GM21515 (cell line): ENCODE measurements at regions not wholly inside any gene's neighbourhood (a gene's known extent, or its start where the extent isn't known, plus 50 kb on each side); places are given as distances from the start of the nearest gene placed in this dataset.

ENCODE experiments used
- ATAC-seq: cut with Tn5 transposase; IDR thresholded peaks from one replicate; pipeline ENCODE4 v1.9.1; 2021; ENCODE audit not compliant: unreplicated experiment

DNA sequence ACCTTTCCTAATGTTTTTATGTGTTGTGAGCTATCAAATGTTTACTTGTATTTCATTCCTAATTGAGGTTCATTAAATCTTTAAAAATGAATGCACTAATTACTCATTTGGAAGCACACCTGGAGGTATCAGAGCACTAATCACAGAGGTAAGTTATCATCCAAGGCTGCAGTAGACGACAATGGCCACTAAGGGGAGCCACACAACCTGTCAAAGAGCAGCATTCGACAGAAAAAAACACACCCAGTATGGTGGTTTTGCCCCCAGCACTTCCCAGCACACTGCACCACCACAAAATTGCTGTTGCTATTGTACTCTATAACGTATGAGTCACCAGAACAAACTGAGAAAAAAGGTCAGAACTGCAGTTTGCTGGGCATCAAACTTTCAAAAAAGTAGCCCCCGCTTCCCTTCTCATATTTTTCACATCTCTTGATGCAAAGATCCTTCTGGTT is 205.9 kb upstream of the IGF1R start:
- peak; percentile 68 for ATAC-seq

- ATAC-seq, result no peak
Observed at GRCh38 chr15:98442901-98443300, 205.4 kb upstream of the IGF1R start.

DNA sequence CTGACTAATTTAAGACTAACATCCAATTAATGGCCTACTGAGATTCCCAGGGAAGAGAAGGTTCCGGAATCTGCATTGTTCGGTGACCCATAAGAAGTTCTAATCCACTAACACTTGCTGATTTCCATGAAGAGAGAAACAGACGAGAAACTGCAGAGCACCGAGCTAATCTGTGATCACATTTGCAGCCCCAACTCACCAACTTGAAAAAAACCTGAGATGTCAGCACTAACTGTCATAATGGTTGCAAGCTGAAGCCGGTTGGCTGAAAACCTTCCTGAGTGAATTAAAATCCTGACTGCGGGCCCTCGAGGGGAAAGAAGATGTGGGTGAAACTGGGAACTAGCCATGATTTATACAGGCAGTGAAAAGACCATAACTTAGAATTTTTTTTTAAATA is 204.8 kb upstream of the IGF1R start:
- ATAC-seq, result no peak

DNA sequence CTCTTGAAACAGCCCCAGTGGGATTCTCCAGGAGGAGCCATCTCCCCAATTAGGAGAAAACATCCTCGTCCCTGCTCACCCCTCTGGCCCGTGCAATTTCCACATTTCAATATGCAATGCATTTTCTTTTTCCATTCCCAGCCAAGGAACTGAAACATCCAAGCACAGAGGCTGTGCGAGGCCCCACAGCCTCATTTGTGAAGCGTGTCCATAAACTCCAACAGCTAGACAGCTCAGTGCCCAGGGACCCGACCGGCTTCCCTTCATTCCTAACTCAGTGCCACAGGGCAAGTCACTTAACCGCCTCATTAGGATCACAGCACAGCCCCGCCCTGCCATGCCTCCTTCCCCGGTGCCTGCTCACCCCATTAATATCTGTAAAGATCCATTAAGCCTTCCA is 204.2 kb upstream of the IGF1R start:
- no peak for ATAC-seq

DNA sequence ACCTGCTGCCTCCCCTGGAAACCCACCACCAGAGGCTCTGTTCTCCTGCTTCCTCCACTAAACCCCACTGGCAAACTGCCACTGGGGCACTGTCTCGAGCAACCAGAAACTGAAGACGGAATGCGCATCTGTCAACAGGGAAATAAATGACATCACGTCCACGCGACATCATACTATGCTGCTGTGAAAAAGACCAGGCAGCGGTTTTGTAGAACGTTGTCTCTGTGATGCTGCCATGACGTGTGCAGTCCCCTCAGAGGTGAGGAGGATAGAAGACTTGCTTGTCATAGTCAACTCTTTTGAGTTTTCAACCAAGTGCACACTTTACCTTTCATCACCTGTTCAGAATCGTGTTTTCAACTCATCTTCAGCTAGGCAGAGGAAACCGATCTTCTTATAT is 203.0 kb upstream of the IGF1R start:
- ATAC-seq, result no peak

DNA sequence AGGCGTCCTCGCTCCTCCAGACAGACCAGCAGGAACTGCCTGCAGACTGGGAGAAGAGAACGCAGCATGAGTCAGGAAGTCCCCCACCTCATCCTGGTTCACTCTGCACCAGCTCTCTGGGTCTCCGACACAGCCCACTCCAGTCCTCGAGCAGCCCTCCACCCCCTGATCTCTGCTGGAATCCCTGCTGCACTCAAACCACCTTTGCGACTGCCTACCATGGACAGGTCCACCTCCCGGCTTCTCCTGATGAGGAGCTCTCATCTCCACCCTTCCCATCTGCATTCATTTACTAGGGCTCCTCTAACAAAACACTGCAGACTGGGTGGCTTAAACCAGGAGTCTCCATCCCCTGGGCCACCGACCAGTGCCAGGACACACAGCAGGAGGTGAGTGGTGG is 202.3 kb upstream of the IGF1R start:
- no peak for ATAC-seq

DNA sequence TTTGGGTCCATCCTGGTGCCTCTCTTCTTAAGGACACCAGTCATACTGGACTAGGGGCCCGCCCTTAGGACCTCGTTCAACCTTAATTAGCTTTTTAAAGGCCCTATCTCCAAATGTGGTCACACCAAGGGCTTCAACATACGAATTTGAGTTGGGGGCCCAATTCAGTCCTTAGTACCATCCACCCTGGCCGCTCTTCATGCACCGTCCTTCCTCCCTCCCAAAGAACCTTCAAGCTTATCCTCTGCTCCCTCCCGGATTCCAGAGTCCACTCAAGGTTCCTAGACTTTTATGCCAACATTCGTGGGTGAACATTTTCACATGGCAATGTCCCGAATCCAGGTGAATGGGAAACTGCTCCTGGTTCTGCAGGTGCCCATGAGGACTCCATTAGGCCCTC is 201.3 kb upstream of the IGF1R start:
- no peak for ATAC-seq

DNA sequence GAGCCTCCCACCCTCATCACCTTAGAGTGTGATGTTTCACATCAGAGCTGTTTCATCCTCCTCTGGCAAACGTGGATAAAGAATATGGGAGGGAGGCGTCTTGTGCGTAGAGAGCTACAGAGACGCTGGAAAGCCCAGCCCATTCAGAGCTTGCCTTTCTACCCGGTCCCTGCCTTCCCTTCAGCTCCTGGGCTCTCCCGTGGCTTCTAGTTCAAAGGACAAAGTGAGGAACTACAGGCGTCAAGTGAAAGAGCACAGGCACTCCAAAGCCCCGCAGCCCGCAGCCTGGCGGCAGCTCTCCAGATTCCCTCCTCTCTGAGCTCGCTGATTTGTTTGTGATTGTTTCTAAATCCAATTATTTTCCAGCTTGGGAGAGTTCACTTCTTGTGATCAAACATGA is 197.1 kb upstream of the IGF1R start:
- no peak for ATAC-seq

DNA sequence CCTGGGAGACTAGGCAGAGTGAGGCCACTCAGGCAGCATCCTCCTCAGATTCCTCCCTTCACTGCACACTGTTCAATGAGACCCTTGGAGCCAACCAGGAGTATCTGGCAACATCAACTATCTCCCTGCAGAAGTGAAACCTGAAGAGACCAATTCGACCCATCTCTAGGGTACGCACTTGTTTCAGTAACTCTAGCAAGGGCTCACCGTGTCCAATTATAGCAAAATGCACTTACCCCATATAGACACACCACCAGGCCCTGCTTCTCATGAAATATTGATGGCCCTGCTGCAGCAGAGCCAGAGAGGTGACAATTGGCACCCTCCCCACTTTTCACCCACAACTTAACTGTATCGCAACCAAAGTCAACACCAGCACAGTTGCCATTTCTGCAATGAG is 196.1 kb upstream of the IGF1R start:
- no peak for ATAC-seq

- no peak for ATAC-seq
Observed at GRCh38 chr15:98455904-98456303, 192.4 kb upstream of the IGF1R start.

- ATAC-seq, result no peak
Observed at GRCh38 chr15:98476559-98476958, 171.8 kb upstream of the IGF1R start.

GRCh38 chr15:98480844-98481243 is 167.5 kb upstream of the IGF1R start:
- ATAC-seq, result no peak

DNA sequence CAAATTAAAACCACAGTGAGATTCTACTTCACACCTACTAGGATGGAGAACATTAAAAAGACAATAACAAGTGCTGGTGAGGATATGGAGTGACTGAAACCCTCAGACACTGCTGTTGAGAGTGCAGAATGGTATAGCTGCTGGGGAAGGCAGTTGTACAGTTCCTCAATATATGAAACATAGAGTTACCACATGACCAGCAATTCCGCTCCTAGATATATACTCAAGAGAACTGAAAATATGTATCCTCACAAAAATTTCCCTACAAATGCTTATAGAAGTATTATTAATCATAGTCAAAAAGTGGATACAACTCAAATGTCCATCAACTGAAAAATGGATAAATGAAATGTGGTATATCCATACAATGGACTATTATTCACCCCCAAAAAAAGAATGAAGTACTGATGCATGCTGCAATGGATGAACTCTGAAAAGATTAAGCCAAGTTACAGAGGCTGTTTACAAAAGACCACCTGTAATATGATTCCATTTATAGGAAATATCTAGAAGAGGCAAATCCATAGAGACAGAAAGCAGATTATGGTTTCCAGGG is 164.7 kb upstream of the IGF1R start:
- ATAC-seq, result no peak

DNA sequence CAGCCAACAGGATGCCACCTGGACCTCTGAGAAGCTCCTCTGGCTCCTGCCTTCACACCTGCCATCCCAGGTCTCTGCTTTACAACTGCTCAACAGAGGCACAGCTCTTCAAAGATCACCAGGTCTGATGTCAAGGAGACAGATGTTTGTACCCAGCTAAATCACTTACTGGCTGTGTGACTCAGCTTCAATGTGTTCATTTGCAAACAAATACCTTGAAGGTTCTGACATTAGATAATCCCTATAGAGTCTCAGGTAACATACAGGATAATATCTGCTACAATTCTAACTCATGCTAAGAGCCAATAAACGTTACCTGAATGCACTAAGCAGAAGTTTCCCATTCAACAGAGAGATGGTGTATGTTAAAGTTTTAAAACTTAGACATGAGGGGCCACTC is 163.4 kb upstream of the IGF1R start:
- no peak for ATAC-seq

DNA sequence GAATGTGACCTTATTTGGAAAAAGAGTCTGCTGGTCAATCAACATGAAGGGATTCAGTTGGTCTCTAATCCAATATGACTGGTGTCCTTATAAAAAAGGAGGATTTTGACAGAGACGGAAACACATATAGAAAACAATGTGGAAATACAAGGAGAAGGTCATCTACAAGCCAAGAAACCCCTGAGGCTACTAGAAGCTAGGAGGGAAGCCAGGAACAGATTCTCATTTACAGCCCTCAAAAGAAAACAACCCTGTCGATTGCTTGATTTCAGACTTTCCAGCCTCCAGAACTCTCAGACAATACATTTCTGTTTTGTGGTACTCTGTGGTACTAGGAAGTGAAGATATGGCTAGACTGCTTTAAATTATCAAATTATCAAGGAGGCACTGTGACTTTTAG is 162.9 kb upstream of the IGF1R start:
- no peak for ATAC-seq

GRCh38 chr15:98493966-98494511 is 154.3 kb upstream of the IGF1R start:
- no peak for ATAC-seq

DNA sequence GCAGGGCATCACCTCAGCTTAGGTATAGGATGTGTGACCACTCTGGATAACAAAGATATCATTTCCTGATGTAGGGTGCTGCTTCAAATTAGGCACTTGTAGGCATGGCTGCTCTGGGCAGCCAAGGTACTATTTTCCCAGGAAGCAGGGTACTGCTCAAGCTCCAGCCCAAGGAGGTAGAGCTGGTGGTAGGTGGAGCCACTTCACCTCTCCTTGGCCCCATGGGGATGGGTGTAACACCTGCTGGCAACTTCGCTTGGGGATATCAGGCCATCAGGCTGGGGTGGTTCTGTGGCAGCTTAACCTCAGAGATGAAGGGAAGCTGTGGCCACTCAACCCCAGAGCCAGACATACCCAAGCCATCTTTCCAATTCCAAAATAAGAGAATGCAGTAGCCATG is 147.1 kb upstream of the IGF1R start:
- no peak for ATAC-seq

DNA sequence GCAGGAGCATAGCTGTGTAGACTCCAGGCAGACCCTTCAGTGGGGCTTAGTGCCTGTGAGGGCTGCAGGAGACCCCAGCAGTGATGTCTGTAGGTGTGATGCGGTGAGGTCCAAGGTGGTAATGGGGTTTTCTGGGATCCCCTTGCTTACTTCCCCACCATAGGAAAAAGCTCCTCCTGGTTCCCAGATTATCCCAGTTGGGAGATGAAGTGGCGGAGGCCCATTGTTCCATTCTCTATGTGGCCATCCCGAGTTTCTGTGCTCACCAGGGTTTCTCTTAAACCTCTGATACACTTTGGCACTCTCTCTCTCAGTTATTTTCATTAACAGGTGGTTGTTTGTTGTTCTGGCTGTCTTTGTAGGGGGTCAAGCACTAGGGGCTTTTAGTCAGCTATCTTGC is 146.7 kb upstream of the IGF1R start:
- no peak for ATAC-seq

GRCh38 chr15:98503970-98504369 is 144.4 kb upstream of the IGF1R start:
- no peak for ATAC-seq

- ATAC-seq, result no peak
Observed at GRCh38 chr15:98504998-98505397, 143.3 kb upstream of the IGF1R start.

DNA sequence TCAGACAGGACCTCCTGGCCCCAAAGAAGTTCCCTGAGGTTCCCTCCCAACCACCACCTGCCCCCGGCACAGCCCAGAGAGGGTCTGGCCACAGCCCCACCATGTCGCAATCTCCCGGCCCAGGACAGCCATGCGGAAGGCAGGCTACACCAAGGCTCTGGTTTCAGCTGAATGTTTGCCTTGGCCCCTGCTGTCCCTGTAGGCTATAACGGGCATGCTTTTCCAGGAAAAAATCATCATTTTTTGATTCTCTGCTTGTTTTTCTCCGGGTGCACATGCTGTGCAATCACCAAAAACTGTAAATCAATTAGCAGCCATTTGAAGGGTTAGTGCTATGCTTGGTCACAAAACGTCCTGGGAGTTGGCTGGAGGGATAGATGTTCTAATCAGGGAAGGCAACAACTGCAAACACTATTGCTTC is 142.7 kb upstream of the IGF1R start:
- no peak for ATAC-seq

DNA sequence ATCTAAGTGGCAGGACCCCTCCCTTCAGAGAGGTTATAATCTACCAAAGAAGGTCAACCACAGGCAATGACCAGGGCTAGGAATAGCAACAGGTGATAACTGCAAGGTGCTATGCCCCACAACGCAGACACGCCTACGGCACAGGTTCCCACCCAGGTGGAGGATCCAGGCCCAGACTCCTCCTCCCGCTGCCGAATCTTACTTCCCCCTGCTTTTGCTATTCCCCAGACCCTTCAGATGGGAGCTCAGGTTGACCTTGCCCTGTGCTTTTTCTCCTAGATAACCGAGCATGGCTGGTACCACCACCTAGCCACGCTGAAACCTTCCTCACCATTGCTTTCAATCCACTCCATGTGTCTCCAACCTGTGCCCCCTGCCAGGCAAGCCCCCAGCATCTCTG is 142.2 kb upstream of the IGF1R start:
- ATAC-seq, result no peak

DNA sequence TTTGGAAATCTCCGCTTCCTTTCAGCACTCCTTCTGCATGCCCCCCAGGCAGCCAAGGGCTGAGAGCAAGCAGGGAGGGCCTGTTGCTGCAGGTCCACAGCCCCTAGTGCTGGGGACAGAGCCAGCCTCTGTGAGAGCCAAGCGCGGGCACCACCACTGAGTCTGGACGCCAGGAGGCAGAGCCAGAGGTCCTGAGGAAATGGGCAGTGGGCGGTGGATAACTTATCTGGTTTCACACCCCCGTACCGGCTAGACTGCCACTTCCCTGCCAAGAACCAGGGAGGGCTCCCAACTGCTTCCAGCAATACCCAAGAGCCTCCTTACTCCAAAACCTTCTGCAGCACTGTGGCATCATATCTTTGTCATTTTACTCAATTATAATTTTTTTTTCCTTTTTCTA is 141.6 kb upstream of the IGF1R start:
- no peak for ATAC-seq
